ENCODE measurements at regions not wholly inside any gene's neighbourhood (a gene's known extent, or its start where the extent isn't known, plus 50 kb on each side); places are given as distances from the start of the nearest gene placed in this dataset.
"Not testable (repeated sequence)": the region's sequence is repeated elsewhere in the genome, so short reads cannot be mapped to it uniquely, and the experiment has no call there.

- no peak for TF ChIP-seq CTCF (IDR thresholded peaks at IDR 0.05; ENCODE audit: insufficient read depth, low read length, missing control alignments)
- ChIA-PET CTCF (no interaction called here), POLR2A (no interaction called here)
- DNase-seq (ENCODE audit: low read depth, low spot score) = no peak
- H3K4me3 ChIP-seq (ENCODE audit: low read depth, low read length) = no peak overlapping the region
Measured at GRCh38 chr7:124254396-124254795, 221.5 kb upstream of the TMEM229A start.

GRCh38 chr7:124251636-124252035 is 218.8 kb upstream of the TMEM229A start:
- TF ChIP-seq CTCF (IDR thresholded peaks at IDR 0.05; ENCODE audit: insufficient read depth, low read length, missing control alignments) = no peak
- CTCF ChIA-PET = no interaction called here
- no peak for DNase-seq (ENCODE audit: low read depth, low spot score)
- no peak overlapping the region for H3K4me3 ChIP-seq (ENCODE audit: low read depth, low read length)
- POLR2A ChIA-PET = no interaction called here

GRCh38 chr7:124250297-124251034 is 217.6 kb upstream of the TMEM229A start:
- ChIA-PET POLR2A (no interaction called here), CTCF (no interaction called here)
- no peak for TF ChIP-seq CTCF (IDR thresholded peaks at IDR 0.05; ENCODE audit: insufficient read depth, low read length, missing control alignments)
- DNase-seq (ENCODE audit: low read depth, low spot score) = no peak
- H3K4me3 ChIP-seq (ENCODE audit: low read depth, low read length) = no peak overlapping the region

GRCh38 chr7:124247691-124248090 is 214.8 kb upstream of the TMEM229A start:
- POLR2A ChIA-PET = no interaction called here
- CTCF ChIA-PET = no interaction called here
- no peak for TF ChIP-seq CTCF (IDR thresholded peaks at IDR 0.05; ENCODE audit: insufficient read depth, low read length, missing control alignments)

GRCh38 chr7:124246262-124246863 is 213.5 kb upstream of the TMEM229A start:
- ChIA-PET CTCF (no interaction called here), POLR2A (no interaction called here)
- no peak for DNase-seq (ENCODE audit: low read depth, low spot score)
- H3K4me3 ChIP-seq (ENCODE audit: low read depth, low read length) = no peak overlapping the region
- no peak for TF ChIP-seq CTCF (IDR thresholded peaks at IDR 0.05; ENCODE audit: insufficient read depth, low read length, missing control alignments)

More at GRCh38 chr7:124247691-124248090, 214.8 kb upstream of the TMEM229A start:
- DNase-seq (ENCODE audit: low read depth, low spot score) = no peak
- H3K4me3 ChIP-seq (ENCODE audit: low read depth, low read length) = no peak overlapping the region

GRCh38 chr7:124244469-124244868 is 211.6 kb upstream of the TMEM229A start:
- DNase-seq (ENCODE audit: low read depth, low spot score); POLR2A ChIA-PET; CTCF ChIA-PET; H3K4me3 ChIP-seq (ENCODE audit: low read depth, low read length): not testable (repeated sequence)

GRCh38 chr7:124219681-124220080 is 186.8 kb upstream of the TMEM229A start:
- CTCF ChIA-PET = no interaction called here
- TF ChIP-seq CTCF (IDR thresholded peaks at IDR 0.05; ENCODE audit: insufficient read depth, low read length, missing control alignments) = no peak
- POLR2A ChIA-PET = no interaction called here

More at GRCh38 chr7:124219681-124220080, 186.8 kb upstream of the TMEM229A start:
- DNase-seq (ENCODE audit: low read depth, low spot score) = no peak
- H3K4me3 ChIP-seq (ENCODE audit: low read depth, low read length) = no peak overlapping the region

Data from AG04449 (cell line).